Astrocyte (in vitro differentiated cells and primary cell): ENCODE measurements at regions not wholly inside any gene's neighbourhood (a gene's known extent, or its start where the extent isn't known, plus 50 kb on each side); places are given as distances from the start of the nearest gene placed in this dataset.

ENCODE experiments used
- DNase-seq: peaks from one replicate; pipeline ENCODE4 v3.0.0-alpha.2; 2010; ENCODE audit warnings: low read depth
- FAIRE-seq: peaks from 2 replicates; lab custom pipeline; 2011; peaks lifted over from hg19 to GRCh38; lab: Jason Lieb, UNC
- H2AFZ ChIP-seq: 2 replicates; pipeline ENCODE4 v1.6.0; 2012; ENCODE audit warnings: low read depth, low read length, inconsistent platforms
- H3K27ac ChIP-seq: 2 replicates; pipeline ENCODE4 v1.5.1; 2011; ENCODE audit warnings: low read depth, low read length, inconsistent platforms
- H3K27me3 ChIP-seq: 2 replicates; pipeline ENCODE4 v1.6.0; 2011; ENCODE audit warnings: low read length, inconsistent platforms; ENCODE audit not compliant: insufficient read depth
- H3K36me3 ChIP-seq: 2 replicates; pipeline ENCODE4 v1.5.1; 2011; ENCODE audit warnings: low read length, inconsistent platforms; ENCODE audit not compliant: insufficient read depth
- H3K4me1 ChIP-seq: 2 replicates; pipeline ENCODE4 v1.5.1; 2011; ENCODE audit warnings: low read length, inconsistent platforms; ENCODE audit not compliant: insufficient read depth
- H3K4me2 ChIP-seq: 2 replicates; pipeline ENCODE4 v1.6.0; 2012; ENCODE audit warnings: low read length, inconsistent platforms
- H3K4me3 ChIP-seq: 2 replicates; pipeline ENCODE4 v1.5.1; 2011; ENCODE audit warnings: low read depth, mild to moderate bottlenecking, low read length, inconsistent platforms; ENCODE audit not compliant: insufficient read depth
- H3K79me2 ChIP-seq: 2 replicates; pipeline ENCODE4 v1.6.0; 2012; ENCODE audit warnings: mild to moderate bottlenecking, low read length, inconsistent platforms; ENCODE audit not compliant: insufficient read depth
- H3K9ac ChIP-seq: 2 replicates; pipeline ENCODE4 v1.6.0; 2012; ENCODE audit warnings: mild to moderate bottlenecking, low read length, inconsistent platforms
- H3K9me3 ChIP-seq: 2 replicates; pipeline ENCODE4 v1.5.1; 2012; ENCODE audit warnings: low read depth, mild to moderate bottlenecking, low read length, inconsistent platforms; ENCODE audit not compliant: insufficient read depth
- H4K20me1 ChIP-seq: 2 replicates; pipeline ENCODE4 v1.6.0; 2012; ENCODE audit warnings: low read length, inconsistent platforms; ENCODE audit not compliant: insufficient read depth
- H3K27ac Mint-ChIP-seq: one replicate; pipeline ENCODE4 v1.8.0; 2021; ENCODE audit warnings: mild to moderate bottlenecking, mixed read lengths; ENCODE audit not compliant: unreplicated experiment
- H3K27me3 Mint-ChIP-seq: one replicate; pipeline ENCODE4 v1.8.0; 2021; ENCODE audit warnings: low read depth, mixed read lengths; ENCODE audit not compliant: unreplicated experiment
- H3K36me3 Mint-ChIP-seq: one replicate; pipeline ENCODE4 v1.8.0; 2021; ENCODE audit warnings: low read depth, mixed read lengths; ENCODE audit not compliant: unreplicated experiment
- H3K4me1 Mint-ChIP-seq: one replicate; pipeline ENCODE4 v1.8.0; 2021; ENCODE audit warnings: low read depth, mixed read lengths; ENCODE audit not compliant: unreplicated experiment
- H3K4me3 Mint-ChIP-seq: one replicate; pipeline ENCODE4 v1.8.0; 2021; ENCODE audit warnings: mild to moderate bottlenecking, moderate library complexity, mixed read lengths; ENCODE audit not compliant: unreplicated experiment
- H3K9me3 Mint-ChIP-seq: one replicate; pipeline ENCODE4 v1.8.0; 2021; ENCODE audit warnings: mild to moderate bottlenecking, mixed read lengths; ENCODE audit not compliant: unreplicated experiment
- CTCF ChIP-seq: IDR thresholded peaks from 2 replicates; pipeline ENCODE4 v1.5.1; 2011; ENCODE audit warnings: low read depth, mild to moderate bottlenecking, inconsistent platforms, low read length, moderate library complexity; ENCODE audit not compliant: insufficient read depth
- EZH2 ChIP-seq: IDR thresholded peaks from 2 replicates; pipeline ENCODE4 v1.6.1; 2012; ENCODE audit warnings: mild to moderate bottlenecking, low read length, inconsistent platforms; ENCODE audit not compliant: insufficient read depth

GRCh38 chr2:234676783-234677450 lies 180.0 kb upstream of the ARL4C start:
- Mint-ChIP-seq H3K27me3 (no peaks in the 10 kb centered on the region), H3K9me3 (peaks cover 3% of the 10 kb centered on the region), H3K27ac (no peak overlapping the region), H3K4me3 (no peak overlapping the region), H3K4me1 (peaks cover 43% of the 10 kb centered on the region), H3K36me3 (no peaks in the 10 kb centered on the region)
- H2AFZ ChIP-seq = no peak overlapping the region
- no peak for TF ChIP-seq CTCF
- no peak for TF ChIP-seq EZH2
- no peak for DNase-seq
- no peak overlapping the region for H3K27ac ChIP-seq
- peaks cover 63% of the 10 kb centered on the region for H3K4me1 ChIP-seq
- no peak for FAIRE-seq
- H3K4me3 ChIP-seq = no peak overlapping the region
- H3K27me3 ChIP-seq = no peaks in the 10 kb centered on the region
- H4K20me1 ChIP-seq = no peaks in the 10 kb centered on the region
- H3K9me3 ChIP-seq = peaks cover 9% of the 10 kb centered on the region
- H3K4me2 ChIP-seq = no peak overlapping the region
- no peaks in the 10 kb centered on the region for H3K79me2 ChIP-seq
- H3K36me3 ChIP-seq = no peaks in the 10 kb centered on the region
- no peak overlapping the region for H3K9ac ChIP-seq

GRCh38 chr2:234676109-234676782 lies 179.4 kb upstream of the ARL4C start:
- Histone ChIP-seq H2AFZ (no peak overlapping the region), H3K9ac (no peak overlapping the region), H3K36me3 (no peaks in the 10 kb centered on the region), H3K9me3 (peaks cover 9% of the 10 kb centered on the region), H3K27me3 (no peaks in the 10 kb centered on the region), H4K20me1 (no peaks in the 10 kb centered on the region), H3K79me2 (no peaks in the 10 kb centered on the region), H3K27ac (no peak overlapping the region), H3K4me3 (no peak overlapping the region), H3K4me1 (peaks cover 63% of the 10 kb centered on the region), H3K4me2 (no peak overlapping the region)
- H3K4me3 Mint-ChIP-seq = no peak overlapping the region
- no peaks in the 10 kb centered on the region for H3K27me3 Mint-ChIP-seq
- peaks cover 3% of the 10 kb centered on the region for H3K9me3 Mint-ChIP-seq
- DNase-seq = no peak
- H3K27ac Mint-ChIP-seq = no peak overlapping the region
- no peak for FAIRE-seq
- H3K4me1 Mint-ChIP-seq = peaks cover 41% of the 10 kb centered on the region
- no peaks in the 10 kb centered on the region for H3K36me3 Mint-ChIP-seq
- TF ChIP-seq EZH2 = no peak
- TF ChIP-seq CTCF = no peak

- H3K27ac Mint-ChIP-seq = peak overlapping the region; percentile 92
These were observed 177.9 kb upstream of the ARL4C start for GRCh38 chr2:234674781-234675201.

More at GRCh38 chr2:234674781-234675201, 177.9 kb upstream of the ARL4C start:
- TF ChIP-seq EZH2 (no peak), CTCF (no peak)
- Mint-ChIP-seq H3K36me3 (no peaks in the 10 kb centered on the region), H3K4me1 (peaks cover 53% of the 10 kb centered on the region), H3K27me3 (no peaks in the 10 kb centered on the region), H3K4me3 (no peak overlapping the region), H3K9me3 (peaks cover 3% of the 10 kb centered on the region)
- Histone ChIP-seq H2AFZ (no peak overlapping the region), H3K27ac (peak overlapping the region; percentile 75), H3K4me2 (peak overlapping the region; percentile 61), H3K4me3 (no peak overlapping the region), H3K9me3 (peaks cover 9% of the 10 kb centered on the region), H4K20me1 (no peaks in the 10 kb centered on the region), H3K36me3 (no peaks in the 10 kb centered on the region), H3K4me1 (peaks cover 63% of the 10 kb centered on the region), H3K9ac (peak overlapping the region; percentile 31), H3K27me3 (no peaks in the 10 kb centered on the region), H3K79me2 (no peaks in the 10 kb centered on the region)
- FAIRE-seq (peak; percentile 86), DNase-seq (peak; percentile 79)
